Esophagus muscularis mucosa (tissue), 3 donors: ENCODE measurements at regions not wholly inside any gene's neighbourhood (a gene's known extent, or its start where the extent isn't known, plus 50 kb on each side); places are given as distances from the start of the nearest gene placed in this dataset.

Experiments
- CTCF ChIP-seq, 3 experiments: fragments of 200-600 bp in 2 of 3; fragments of 450-650 bp in 1 of 3; sonication (generic) in 2 of 3; IDR thresholded peaks; one replicate each; pipeline ENCODE4 v1.5.1; 2017 to 2019; ENCODE audit warnings: antibody characterized with exemption in 3 of 3, mild to moderate bottlenecking in 2 of 3, moderate library complexity in 1 of 3
- POLR2AphosphoS5 ChIP-seq, 2 donors: sonication (generic); formaldehyde crosslinking; IDR thresholded peaks; one replicate each; pipeline ENCODE4 v1.6.1; 2017; ENCODE audit warnings: antibody characterized with exemption in 2 of 2

- TF ChIP-seq CTCF (IDR thresholded peaks at IDR 0.05): no peak
- TF ChIP-seq POLR2AphosphoS5 (IDR thresholded peaks at IDR 0.05): no peak
Observed at GRCh38 chr6:139693735-139694134, 319.3 kb upstream of the CITED2 start.
